GM10248 (cell line): ENCODE measurements at regions not wholly inside any gene's neighbourhood (a gene's known extent, or its start where the extent isn't known, plus 50 kb on each side); places are given as distances from the start of the nearest gene placed in this dataset.

ENCODE experiments used
- CTCF ChIA-PET: fragments of 300-600 bp; sonication (Branson Sonifier 250); formaldehyde crosslinking; extraction: SDS; loops from one replicate; lab custom pipeline; 2021; ENCODE audit warnings: antibody characterized with exemption; lab: Yijun Ruan, JAX
- POLR2A ChIA-PET: fragments of 350-650 bp; sonication (Branson Sonifier 250); formaldehyde crosslinking; extraction: SDS; loops from one replicate; lab custom pipeline; 2020; ENCODE audit warnings: antibody characterized with exemption; lab: Yijun Ruan, JAX
- DNase-seq: peaks from one replicate; pipeline ENCODE4 v3.0.0; 2012; ENCODE audit errors: extremely low spot score
- TF ChIP-seq, protein P1 (sequence below): IDR thresholded peaks from 2 replicates; pipeline ENCODE4 v1.5.1; 2012; ENCODE audit warnings: mild to moderate bottlenecking, low read depth; ENCODE audit errors: extremely low read depth, missing control alignments, control extremely low read depth

DNA sequence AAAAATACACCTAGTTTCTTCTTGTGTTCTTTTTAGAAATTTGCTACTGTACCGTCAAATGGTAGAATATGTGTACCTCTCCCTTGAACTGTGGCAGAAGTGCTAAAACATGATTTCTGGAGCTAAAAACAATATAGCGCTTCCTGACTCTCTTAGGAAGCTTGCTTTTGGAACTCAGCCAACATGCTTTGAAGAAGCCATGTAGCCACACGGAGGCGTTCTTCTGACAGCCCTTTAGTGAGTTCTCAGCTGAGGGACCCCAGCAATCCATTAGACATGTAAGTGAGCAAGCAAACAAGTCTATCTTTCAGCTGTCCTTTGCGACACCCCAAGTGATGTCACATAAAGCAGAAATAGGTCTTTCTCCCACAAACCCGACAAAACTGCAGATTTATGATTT is 917.0 kb downstream of the CDH9 start:
- ChIA-PET CTCF (no interaction called here), POLR2A (no interaction called here)
- DNase-seq, result no peak
- TF ChIP-seq, protein P1, sequence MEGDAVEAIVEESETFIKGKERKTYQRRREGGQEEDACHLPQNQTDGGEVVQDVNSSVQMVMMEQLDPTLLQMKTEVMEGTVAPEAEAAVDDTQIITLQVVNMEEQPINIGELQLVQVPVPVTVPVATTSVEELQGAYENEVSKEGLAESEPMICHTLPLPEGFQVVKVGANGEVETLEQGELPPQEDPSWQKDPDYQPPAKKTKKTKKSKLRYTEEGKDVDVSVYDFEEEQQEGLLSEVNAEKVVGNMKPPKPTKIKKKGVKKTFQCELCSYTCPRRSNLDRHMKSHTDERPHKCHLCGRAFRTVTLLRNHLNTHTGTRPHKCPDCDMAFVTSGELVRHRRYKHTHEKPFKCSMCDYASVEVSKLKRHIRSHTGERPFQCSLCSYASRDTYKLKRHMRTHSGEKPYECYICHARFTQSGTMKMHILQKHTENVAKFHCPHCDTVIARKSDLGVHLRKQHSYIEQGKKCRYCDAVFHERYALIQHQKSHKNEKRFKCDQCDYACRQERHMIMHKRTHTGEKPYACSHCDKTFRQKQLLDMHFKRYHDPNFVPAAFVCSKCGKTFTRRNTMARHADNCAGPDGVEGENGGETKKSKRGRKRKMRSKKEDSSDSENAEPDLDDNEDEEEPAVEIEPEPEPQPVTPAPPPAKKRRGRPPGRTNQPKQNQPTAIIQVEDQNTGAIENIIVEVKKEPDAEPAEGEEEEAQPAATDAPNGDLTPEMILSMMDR, result no peak

GRCh38 chr5:26104175-26104574 is 934.2 kb downstream of the CDH9 start:
- ChIA-PET CTCF (interaction anchor here (1.3 kb wide), 1 partner anchor 9 kb away, joined by 3 read pairs; no protein-coding TSS in a partner anchor), POLR2A (no interaction called here)
- no peak for DNase-seq
- TF ChIP-seq, protein P1, result no peak

- DNase-seq, result no peak
- TF ChIP-seq, protein P1, result no peak
- ChIA-PET CTCF (no interaction called here), POLR2A (no interaction called here)
Observed at GRCh38 chr5:26060212-26060611, 978.2 kb downstream of the CDH9 start.

GRCh38 chr5:26054594-26054993 is 983.8 kb downstream of the CDH9 start:
- ChIA-PET CTCF (no interaction called here), POLR2A (no interaction called here)
- TF ChIP-seq, protein P1, result no peak
- no peak for DNase-seq

GRCh38 chr5:26034813-26035212 is 1003.6 kb downstream of the CDH9 start:
- POLR2A ChIA-PET, result no interaction called here
- TF ChIP-seq, protein P1, result no peak
- CTCF ChIA-PET, result no interaction called here
- DNase-seq, result no peak

DNA sequence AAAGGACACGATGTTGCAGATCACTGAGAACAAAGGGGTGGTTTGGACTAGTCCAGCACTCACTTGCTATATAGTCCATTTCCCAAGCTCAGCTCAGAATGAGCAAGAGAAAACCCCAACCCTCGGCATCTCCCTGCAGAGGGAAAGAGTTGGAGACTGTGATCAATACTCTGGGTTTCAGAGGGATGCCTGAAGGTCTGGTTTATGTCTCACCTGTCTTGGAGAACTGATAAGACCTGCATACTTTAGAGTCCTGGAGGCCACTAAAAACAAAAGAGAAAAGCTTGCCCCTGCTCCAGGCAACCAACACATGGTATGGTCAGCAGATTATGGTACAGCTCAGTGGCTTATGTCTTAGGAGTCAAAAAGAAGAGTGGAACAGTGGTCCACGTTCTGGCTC is 1006.9 kb downstream of the CDH9 start:
- no peak for DNase-seq
- CTCF ChIA-PET, result interaction anchor here (1.4 kb wide), 1 partner anchor 38 kb away, joined by 4 read pairs; no protein-coding TSS in a partner anchor
- TF ChIP-seq, protein P1, result no peak
- POLR2A ChIA-PET, result no interaction called here

- TF ChIP-seq, protein P1, result no peak
- ChIA-PET CTCF (no interaction called here), POLR2A (no interaction called here)
- no peak for DNase-seq
Observed at GRCh38 chr5:26026044-26026443, 1012.3 kb downstream of the CDH9 start.
